ENCODE measurements at regions not wholly inside any gene's neighbourhood (a gene's known extent, or its start where the extent isn't known, plus 50 kb on each side); places are given as distances from the start of the nearest gene placed in this dataset.
"Not testable (repeated sequence)": the region's sequence is repeated elsewhere in the genome, so short reads cannot be mapped to it uniquely, and the experiment has no call there.

GRCh38 chr3:43838877-43839276 lies 148.1 kb downstream of the ABHD5 start:
- DNase-seq = no peak

DNA sequence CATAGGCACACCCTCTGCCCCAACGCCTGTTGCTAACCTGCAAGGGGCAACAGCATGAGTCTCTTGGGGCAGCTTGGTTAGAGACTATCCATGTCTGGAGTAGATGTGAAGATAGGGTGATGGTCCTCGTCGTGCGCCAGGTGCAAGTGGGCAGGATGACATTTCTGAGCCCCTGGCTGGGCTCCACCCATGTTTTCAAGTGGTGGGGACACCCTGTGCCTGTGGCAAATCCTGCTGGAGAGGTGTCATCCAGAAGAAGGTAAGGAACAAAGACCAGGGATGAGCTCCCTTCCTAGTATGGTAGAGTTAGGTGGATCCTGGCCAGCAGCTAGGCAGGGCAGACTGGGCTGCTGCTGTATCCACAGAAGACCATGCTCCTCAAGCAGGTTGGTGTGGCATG lies 152.6 kb downstream of the ABHD5 start:
- DNase-seq = no peak

GRCh38 chr3:43844757-43845156 lies 154.0 kb downstream of the ABHD5 start:
- DNase-seq = no peak

- not testable (repeated sequence) for DNase-seq
Observed at GRCh38 chr3:43845553-43845952, 154.8 kb downstream of the ABHD5 start.

- no peak for DNase-seq
Observed at GRCh38 chr3:43852066-43852465, 161.3 kb downstream of the ABHD5 start.

DNA sequence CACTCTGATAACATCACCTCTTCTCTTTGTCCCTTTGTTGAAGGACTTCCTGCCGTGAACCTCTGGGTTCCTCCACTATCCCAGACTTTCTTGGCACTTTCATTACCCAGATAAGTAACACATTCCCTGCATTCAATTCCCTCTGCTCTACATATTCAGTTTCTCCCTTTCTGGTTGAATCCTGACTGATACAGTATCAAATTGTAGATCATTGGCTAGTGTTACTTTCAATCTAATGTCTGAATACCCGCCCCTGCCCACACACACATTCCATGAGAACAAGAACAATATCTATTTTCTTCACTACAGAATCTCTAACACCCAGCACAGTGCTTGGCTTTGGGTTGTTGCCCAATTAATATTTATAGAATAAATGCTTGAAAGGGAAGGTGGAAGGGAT lies 163.5 kb downstream of the ABHD5 start:
- no peak for DNase-seq

- DNase-seq = no peak
Observed at GRCh38 chr3:43854916-43855315, 164.2 kb downstream of the ABHD5 start.

GRCh38 chr3:43855674-43856299 lies 165.0 kb downstream of the ABHD5 start:
- peak; percentile 16 for DNase-seq

DNA sequence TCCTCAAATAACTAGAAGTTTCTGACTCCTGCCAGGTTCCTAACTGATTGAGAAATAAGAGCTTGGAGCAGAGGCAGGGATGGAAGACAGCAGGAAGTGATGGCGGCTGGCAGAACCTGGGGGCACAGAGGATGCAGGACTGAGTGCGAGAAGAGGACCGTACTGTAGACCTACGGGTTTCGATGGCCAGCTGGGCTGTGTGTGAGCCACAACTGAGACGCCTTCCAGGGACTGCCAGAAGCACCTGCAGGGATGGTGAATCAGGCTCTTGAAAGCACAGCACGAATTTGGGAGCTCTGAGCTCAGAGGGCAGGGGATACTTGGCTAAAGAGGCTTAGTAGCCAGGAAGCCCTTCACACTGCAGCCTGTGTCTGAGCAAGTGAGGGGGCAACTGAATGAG lies 165.6 kb downstream of the ABHD5 start:
- DNase-seq = no peak

GRCh38 chr3:43856761-43857160 lies 166.0 kb downstream of the ABHD5 start:
- DNase-seq = no peak

DNA sequence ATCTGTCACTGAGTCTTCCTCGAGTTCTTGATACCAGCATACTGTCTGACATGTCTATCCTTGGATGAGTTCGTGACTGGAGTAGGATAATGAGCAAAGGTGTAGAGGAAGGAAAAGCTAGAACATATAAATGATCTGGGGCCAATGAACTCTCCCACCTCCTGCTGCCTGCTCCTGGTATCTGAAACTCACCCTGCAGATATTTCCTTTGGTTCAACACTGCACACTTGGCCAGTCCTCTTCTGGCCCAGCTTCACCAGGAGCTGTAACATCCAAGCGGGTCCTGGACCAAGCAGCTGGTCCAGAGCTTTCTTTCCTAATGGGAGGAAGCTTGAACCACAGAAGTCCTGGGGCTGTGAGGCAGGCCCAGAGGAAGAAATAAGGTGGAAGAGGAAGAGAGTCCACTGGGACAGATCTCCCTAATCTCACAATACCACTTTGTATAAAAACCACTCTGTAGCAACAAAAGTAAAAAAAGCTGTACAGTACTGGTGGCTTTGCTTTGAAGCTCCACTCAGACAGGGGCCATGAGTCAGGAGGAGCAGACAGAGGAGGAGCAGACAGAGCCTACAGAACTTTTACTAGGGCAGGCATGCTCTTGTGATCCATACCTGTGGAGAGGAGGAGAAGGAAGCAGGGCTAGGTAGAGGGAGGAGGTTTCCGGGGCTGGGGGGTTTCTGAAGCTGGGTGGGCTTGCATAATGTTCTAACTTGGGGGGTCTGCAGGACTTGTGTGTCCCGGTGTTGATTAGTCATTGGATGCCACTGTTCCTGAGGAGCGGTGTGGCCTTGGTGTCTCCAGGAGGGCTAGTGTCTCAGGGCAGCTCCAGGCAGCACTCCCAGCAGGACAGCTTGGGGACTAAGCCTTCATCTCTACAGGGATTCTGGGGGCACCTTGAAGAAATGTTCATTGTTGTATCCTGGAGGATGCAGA lies 166.9 kb downstream of the ABHD5 start:
- no peak for DNase-seq

- no peak for DNase-seq
Observed at GRCh38 chr3:43858294-43858701, 167.6 kb downstream of the ABHD5 start.

GRCh38 chr3:43859766-43860165 lies 169.0 kb downstream of the ABHD5 start:
- DNase-seq = no peak

GRCh38 chr3:43861635-43862034 lies 170.9 kb downstream of the ABHD5 start:
- DNase-seq = no peak

DNA sequence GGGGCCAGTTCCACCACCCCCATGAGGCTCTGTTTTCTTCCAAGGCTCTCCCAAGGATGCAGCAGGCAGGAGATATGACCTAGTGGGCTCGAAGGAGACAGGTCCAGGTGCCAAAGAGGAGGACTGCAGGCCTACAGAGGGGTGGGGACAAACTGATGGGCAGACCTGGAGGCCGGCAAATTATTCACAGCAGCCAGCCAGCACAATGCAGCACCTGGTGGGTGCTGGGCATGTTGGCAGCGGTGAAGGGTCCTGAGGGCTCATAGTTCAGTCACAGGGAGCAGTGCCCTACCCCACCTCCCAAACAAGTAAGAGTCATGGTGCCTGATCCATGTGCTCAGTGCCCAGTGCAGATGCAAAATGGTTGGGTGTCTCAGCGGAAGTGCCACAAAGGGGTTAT lies 171.7 kb downstream of the ABHD5 start:
- DNase-seq = no peak

DNA sequence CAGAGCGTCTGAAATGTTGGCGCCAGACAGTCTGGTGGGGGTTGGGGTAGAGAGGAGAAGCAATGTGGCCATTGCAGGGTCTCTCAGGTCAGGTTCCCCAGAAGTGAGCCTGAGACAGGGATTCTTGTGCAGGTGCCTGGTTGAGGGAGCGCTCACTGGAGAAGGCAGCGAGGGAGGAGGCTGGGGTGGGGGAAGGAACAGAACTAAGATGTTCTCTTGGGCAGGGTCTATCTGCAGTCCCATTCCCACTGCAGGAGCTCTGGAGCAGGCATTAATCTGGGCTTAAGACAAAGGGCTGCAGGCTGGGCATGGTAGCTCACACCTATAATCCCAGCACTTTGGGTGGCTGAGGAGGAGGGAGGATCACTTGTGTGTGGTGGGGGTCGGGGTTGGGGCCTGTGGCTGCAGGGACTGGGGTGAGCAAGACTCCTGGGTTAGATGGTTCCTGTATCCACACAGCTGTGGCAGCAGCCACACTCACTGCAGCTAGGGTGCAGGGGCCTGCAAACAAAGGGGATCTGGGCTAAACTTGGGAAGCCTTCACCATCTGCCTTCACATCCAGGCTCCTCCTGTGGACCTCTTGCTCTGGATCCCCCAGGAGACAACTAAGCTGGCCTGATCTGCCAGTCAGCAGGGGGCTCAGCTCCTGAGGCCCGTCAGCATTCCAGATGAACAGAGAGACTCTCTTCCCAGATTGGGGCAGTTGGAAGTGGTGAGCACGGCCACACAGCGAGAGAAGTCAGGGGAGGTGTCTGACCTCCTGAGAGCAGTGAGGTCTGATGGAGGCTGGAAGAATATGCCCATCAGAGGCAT lies 172.5 kb downstream of the ABHD5 start:
- no peak for DNase-seq

GRCh38 chr3:43863966-43864933 lies 173.5 kb downstream of the ABHD5 start:
- DNase-seq = no peak

- DNase-seq = no peak
Observed at GRCh38 chr3:43865351-43865750, 174.6 kb downstream of the ABHD5 start.

GRCh38 chr3:43865887-43866528 lies 175.3 kb downstream of the ABHD5 start:
- DNase-seq = no peak

GRCh38 chr3:43866529-43867353 lies 176.0 kb downstream of the ABHD5 start:
- DNase-seq = no peak
